ENCODE measurements at regions not wholly inside any gene's neighbourhood (a gene's known extent, or its start where the extent isn't known, plus 50 kb on each side); places are given as distances from the start of the nearest gene placed in this dataset.
"Not testable (repeated sequence)": the region's sequence is repeated elsewhere in the genome, so short reads cannot be mapped to it uniquely, and the experiment has no call there.

GRCh38 chr6:167684276-167685104 lies 142.2 kb upstream of the AFDN start:
- intact Hi-C loops (cut with DNase I) = no loop called here
- no peak for DNase-seq

DNA sequence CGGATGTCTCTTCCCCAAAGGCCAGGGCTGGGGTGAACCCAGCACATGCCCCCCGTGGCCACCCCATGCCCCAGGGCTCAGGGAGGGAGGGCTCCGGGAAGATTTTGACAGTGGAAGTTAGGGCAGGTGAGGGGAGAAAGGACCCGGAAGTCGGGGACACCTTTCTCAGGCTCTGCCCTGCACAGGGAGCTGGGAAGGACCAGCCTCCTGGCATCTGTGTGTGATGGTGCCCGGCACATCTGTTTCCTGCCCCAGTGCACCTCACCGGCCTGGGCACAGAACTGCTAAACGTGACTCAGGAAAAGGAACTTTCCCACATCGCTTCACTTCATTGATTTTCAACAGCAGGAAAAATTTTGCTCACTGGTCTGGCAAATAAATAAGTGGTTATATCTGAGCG lies 141.1 kb upstream of the AFDN start:
- DNase-seq = no peak
- intact Hi-C loops (cut with DNase I) = no loop called here

- intact Hi-C loops (cut with DNase I) = no loop called here
- DNase-seq = no peak
These were observed 140.4 kb upstream of the AFDN start for GRCh38 chr6:167686204-167686893.

DNA sequence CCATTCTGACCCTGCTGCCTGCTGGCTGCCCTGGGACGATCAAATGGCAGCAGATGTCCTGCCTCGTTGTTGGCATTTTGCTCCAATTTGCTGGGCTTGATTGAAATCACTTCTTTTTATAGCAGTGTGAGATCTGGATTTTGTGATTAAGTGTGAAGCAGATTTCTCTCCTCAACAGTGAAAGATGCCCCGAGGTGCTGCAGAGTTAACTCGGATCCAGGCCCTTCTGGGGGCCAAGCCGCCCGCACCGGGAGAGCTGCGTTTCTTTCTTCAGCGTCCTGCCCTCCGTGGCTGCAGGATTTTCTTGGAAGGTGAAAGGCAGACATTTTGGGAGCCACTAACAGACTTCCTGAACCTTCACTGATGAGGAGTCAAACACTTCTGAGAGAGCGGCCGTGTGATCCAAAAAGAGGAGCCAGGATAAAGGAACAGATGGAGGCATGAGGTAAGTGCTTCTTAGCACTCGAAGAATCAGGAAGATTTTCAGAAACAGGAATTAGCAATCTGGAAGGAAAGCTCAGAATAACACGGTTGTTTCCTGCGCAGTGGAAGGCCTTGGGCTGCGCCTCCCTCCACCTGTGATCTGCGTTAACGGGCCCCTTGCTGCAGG lies 139.5 kb upstream of the AFDN start:
- no peak for DNase-seq
- intact Hi-C loops (cut with DNase I) = no loop called here

DNA sequence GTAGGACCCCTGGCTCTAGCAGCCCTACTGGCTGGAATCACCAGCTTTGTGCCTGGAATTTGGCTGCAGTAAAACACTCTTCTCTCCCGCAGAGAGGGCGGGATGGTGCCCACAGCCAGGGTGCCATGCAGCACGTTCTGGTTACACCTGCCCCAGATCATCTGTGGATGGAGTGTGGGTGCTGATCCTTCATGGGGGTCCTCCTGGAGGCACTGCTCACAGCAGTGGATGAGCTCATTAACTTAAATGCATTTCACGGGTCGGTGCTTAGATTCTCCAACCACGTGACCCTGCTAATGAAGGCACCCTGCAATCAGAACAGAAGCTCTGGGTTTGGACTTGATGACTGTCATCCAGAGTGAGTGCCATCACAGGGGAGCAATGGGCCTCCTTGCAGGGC lies 138.6 kb upstream of the AFDN start:
- intact Hi-C loops (cut with DNase I) = no loop called here
- DNase-seq = no peak

- DNase-seq = no peak
- intact Hi-C loops (cut with DNase I) = no loop called here
These were observed 137.4 kb upstream of the AFDN start for GRCh38 chr6:167689278-167689677.

DNA sequence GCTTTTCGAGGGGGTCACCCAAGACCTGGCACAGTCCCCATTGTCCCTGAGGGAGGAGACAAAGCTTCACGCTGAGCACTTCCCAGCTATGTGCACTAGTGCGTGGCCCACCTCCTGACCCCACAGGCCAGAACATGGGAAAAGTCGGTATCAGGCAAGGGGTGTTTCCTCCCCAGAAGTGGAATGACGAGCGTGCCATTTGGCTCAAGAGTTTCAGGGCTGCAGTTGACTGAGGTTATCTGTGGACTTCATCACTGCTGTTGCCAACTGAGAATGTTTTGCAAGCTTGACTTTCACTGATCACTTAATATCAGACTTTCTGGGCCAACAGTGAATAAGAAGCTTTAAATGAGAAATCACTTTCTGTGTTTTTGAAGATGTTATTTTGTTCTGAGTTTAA lies 137.0 kb upstream of the AFDN start:
- intact Hi-C loops (cut with DNase I) = no loop called here
- no peak for DNase-seq

DNA sequence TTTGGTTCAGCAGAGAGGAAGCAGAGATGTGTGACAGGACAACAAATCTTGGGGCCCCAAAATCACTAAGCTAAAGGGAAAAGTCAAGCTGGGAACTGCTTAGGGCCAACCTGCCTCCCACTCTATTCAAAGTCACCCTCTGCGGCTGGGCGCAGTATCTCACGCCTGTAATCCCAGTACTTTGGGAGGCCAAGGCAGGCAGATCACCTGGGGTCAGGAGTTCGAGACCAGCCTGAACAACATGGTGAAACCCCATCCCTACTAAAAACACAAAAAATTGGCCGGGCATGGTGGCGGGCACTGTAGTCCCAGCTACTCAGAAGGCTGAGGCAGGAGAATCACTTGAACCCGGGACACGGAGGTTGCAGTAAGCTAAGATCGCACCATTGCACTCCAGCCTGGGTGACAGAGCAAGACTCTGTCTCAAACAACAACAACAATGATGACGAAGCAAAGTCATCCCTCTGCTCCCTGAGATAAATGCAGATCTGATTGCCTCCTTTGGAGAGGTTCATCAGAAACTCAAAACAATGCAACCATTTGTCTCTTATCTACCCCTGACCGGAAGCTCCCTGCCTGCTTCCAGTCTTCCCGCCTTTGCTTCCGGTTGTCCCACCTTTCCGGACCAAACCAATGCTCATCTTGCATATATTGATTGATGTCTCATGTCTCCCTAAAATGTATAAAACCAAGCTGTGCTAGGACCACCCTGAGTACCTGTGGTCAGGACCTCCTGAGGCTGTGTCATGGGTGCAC lies 136.4 kb upstream of the AFDN start:
- intact Hi-C loops (cut with DNase I) = not testable (repeated sequence)
- DNase-seq = peak in 1 of 42 donors; percentile 2

DNA sequence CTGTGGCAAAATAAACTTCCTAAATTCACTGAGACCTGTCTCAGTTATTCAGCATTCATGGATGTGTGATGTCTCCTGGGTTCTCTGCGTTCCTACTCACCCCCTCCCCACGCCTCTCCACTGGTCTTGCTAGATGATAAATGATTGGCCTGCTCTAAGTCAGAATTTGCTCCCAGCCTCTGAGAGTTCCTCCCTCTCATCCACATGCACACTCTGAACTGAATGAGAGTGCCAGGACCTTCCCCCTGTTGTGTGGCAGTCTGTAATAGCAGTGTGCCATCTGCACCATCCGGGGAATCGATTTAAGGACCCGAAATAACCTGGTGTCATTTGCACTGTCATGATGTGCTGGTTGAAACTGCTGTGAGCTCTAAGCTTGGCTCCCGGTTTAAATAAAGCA lies 135.8 kb upstream of the AFDN start:
- DNase-seq = peak in 1 of 42 donors; percentile 19
- intact Hi-C loops (cut with DNase I) = no loop called here

DNA sequence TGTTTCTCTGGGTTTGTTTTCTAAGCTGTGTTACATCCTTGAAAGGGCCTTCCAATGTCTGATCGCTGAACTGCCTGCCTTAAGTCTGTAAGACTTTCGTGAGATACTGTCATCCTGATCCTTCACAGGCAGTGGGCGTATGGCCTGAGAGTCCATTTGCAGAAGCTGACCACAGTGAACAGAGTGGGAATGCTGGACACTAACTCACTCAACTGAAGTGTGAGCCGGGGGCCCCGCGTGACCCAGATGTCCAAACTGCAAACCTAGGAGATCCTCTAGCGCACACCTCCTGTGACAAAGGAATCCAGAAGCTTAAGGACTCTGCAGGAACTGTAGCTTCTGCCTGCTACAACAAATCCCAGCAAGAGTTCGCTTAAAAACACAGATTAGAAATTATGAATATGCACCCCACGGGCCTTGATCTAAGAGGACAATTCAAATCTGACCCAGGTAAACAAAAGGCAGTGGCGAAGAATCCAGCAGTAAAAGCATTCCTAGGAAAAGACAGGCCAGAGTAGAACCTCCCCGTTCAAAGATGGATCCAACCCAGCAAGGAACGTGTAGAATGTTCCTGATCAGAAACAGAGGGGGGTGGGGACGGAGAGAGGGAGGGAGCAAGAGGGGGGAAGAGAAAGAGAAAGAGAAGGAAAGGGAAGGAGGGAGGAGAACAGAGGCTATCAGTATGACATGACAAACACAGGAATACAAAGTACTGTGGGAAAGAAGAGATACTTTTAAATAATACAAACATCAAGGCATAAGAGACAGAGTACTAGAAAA lies 135.0 kb upstream of the AFDN start:
- intact Hi-C loops (cut with DNase I) = no loop called here
- peak in 2 of 42 donors; percentile 2 to 9 for DNase-seq

GRCh38 chr6:167693478-167693877 lies 133.2 kb upstream of the AFDN start:
- DNase-seq; intact Hi-C loops (cut with DNase I): not testable (repeated sequence)

DNA sequence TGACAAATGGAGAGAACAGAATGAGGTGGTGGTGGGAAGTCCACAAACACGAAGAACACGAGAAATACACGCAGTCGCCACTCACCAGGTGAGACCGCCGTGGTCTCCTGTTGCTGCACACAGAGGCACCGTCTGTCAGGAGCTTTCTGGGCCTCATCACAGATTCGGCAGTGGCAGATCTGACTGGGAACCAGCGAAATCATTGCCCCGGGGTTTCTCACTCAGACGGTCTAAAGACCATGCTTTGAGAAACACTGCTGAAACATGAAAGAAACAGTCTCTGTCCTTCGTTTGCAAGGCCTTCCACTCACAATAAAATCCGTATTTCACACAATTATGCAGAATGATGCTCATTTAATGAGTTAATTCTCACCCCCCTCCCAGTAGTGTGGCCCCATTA lies 130.9 kb upstream of the AFDN start:
- intact Hi-C loops (cut with DNase I) = no loop called here
- no peak for DNase-seq

DNA sequence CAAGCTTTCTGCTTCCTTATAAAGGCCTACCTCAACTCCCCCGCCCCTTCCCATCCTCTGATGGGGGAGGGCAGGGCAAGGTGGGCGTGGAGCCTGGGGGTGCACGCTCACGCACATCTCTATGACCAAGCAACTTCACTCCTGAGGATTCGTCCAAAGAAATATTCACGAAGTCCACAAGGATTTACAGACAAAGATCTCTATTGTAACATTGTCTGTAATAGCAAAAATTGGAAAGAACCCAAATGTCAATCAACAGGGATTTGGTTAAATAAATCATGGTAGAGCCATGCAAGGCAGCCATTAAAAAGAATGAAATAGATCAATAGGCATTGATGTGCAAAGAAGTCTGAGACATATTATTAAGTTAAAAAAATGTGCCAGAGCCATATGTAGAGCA lies 130.4 kb upstream of the AFDN start:
- intact Hi-C loops (cut with DNase I) = no loop called here
- no peak for DNase-seq

- DNase-seq = peak in 15 of 42 donors; percentile 23 to 74 (median 36)
- intact Hi-C loops (cut with DNase I) = no loop called here
These were observed 129.4 kb upstream of the AFDN start for GRCh38 chr6:167697316-167697715.

- intact Hi-C loops (cut with DNase I) = no loop called here
- peak in 2 of 42 donors; percentile 17 to 22 for DNase-seq
These were observed 128.2 kb upstream of the AFDN start for GRCh38 chr6:167698540-167698939.

DNA sequence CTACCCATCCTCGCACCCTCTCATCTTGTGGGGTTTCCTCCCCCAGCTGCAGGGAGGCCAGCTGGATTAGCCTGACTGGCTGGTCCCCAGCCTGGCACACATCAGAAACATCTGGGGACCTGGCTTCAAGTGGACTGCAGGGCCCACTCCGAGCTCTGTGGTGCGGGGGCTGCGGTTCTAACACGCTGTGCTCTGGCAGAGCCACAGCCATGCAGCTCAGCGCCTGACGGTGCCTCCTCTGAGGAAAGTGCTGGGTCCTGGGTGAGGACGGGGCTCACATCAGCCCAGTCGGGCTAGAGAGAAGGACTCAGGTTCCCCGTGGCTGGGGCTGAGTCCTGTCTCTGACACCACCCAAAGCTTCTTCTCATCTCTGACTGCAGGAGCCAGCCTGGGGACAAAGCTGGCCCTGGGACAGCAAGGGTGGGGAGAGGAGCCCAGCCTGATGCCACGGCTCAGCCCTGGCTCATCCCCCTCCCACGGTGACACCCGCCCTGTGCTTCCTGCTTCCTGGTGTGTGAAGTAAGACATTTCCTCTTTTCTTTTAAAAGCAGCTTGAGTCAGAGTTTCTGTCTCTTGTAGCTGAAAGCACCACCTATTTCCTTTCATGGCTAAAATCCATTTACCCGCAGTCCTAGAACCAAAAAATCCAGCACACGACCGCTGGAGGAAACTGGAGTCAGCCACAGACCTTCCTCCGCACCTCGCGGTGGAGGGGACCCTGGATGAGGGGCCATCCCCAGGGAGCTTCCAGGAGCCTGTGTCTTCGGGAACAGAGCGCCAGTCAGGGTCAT lies 127.4 kb upstream of the AFDN start:
- intact Hi-C loops (cut with DNase I) = no loop called here
- DNase-seq = peak in 33 of 42 donors; percentile 23 to 72 (median 47)

DNA sequence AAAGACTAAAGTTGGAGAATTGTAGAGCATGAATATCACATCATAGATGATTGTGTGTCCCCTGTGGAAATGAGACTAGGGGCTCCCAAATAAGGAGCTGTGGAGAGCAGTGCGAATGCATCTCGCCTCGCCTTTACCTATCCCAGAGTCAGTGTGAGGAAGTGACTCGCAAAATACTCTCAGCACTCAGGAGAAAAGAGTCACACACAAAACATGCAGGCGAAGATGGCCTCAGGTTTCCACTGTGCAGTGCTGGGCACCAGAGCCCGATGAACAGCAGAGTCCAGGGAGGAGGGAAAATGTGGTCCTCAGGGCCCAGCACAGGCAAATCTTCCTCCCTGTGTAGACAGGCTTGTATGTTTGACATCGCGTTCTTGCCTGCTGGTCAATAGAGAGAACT lies 126.5 kb upstream of the AFDN start:
- DNase-seq = peak in 4 of 42 donors; percentile 0 to 31 (median 20)
- intact Hi-C loops (cut with DNase I) = no loop called here

GRCh38 chr6:167701010-167701409 lies 125.7 kb upstream of the AFDN start:
- intact Hi-C loops (cut with DNase I) = no loop called here
- DNase-seq = peak in 3 of 42 donors; percentile 3 to 19 (median 4)

Measured in head of caudate nucleus (tissue), 42 donors.